ENCODE measurements at regions not wholly inside any gene's neighbourhood (a gene's known extent, or its start where the extent isn't known, plus 50 kb on each side); places are given as distances from the start of the nearest gene placed in this dataset.

GRCh38 chr10:71042699-71043098 lies 154.3 kb upstream of the PCBD1 start:
- Histone ChIP-seq H3K36me3 (no peaks in the 10 kb centered on the region), H3K27ac (no peak overlapping the region), H3K4me3 (no peak overlapping the region), H3K27me3 (peaks cover 0 to 14% (median 0%) of the 10 kb centered on the region in 4 donors), H3K9me3 (no peaks in the 10 kb centered on the region), H3K4me1 (no peaks in the 10 kb centered on the region)
- WGBS, 2 donors, result 68 to 73% methylated on average over 4 of the region's 5 CpGs
- DNase-seq, result no peak
- intact Hi-C loops (cut with DNase I), result no loop called here
- TF ChIP-seq POLR2A (IDR thresholded peaks at IDR 0.05), result no peak
- TF ChIP-seq, protein P1, sequence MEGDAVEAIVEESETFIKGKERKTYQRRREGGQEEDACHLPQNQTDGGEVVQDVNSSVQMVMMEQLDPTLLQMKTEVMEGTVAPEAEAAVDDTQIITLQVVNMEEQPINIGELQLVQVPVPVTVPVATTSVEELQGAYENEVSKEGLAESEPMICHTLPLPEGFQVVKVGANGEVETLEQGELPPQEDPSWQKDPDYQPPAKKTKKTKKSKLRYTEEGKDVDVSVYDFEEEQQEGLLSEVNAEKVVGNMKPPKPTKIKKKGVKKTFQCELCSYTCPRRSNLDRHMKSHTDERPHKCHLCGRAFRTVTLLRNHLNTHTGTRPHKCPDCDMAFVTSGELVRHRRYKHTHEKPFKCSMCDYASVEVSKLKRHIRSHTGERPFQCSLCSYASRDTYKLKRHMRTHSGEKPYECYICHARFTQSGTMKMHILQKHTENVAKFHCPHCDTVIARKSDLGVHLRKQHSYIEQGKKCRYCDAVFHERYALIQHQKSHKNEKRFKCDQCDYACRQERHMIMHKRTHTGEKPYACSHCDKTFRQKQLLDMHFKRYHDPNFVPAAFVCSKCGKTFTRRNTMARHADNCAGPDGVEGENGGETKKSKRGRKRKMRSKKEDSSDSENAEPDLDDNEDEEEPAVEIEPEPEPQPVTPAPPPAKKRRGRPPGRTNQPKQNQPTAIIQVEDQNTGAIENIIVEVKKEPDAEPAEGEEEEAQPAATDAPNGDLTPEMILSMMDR (IDR thresholded peaks at IDR 0.05), result no peak

DNA sequence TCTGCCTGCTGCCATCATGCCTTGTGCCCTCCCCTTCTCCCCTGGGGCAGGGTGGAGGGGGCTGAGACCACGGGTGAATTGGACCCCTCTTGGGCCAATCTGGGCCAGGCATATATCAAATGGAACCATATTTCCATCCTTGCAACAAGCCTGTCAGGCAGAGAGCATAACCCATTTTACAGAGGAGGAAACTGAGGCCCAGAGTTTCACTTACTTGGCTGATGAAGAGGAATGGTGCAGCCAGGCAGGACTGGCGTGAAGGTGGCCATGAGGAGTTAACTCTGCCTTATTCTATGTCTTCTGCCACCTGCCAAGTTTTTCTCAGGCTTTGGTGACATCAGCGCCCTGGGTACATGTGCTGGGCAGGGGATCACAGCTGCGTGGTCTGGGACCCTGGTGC lies 155.5 kb upstream of the PCBD1 start:
- H3K36me3 ChIP-seq, result no peaks in the 10 kb centered on the region
- no peak overlapping the region for H3K4me3 ChIP-seq
- WGBS, 2 donors, result 62 to 89% methylated on average over 1 to 2 of the region's 4 CpGs
- no peak overlapping the region for H3K27ac ChIP-seq
- no peak for TF ChIP-seq POLR2A (IDR thresholded peaks at IDR 0.05)
- TF ChIP-seq, protein P1 (IDR thresholded peaks at IDR 0.05), result no peak
- no peaks in the 10 kb centered on the region for H3K9me3 ChIP-seq
- no peaks in the 10 kb centered on the region for H3K4me1 ChIP-seq
- peaks cover 0 to 15% (median 0%) of the 10 kb centered on the region in 4 donors for H3K27me3 ChIP-seq
- intact Hi-C loops (cut with DNase I), result no loop called here
- no peak for DNase-seq

- no peak overlapping the region for H3K4me3 ChIP-seq
- no peak overlapping the region for H3K27ac ChIP-seq
- no peaks in the 10 kb centered on the region for H3K9me3 ChIP-seq
- H3K4me1 ChIP-seq, result no peaks in the 10 kb centered on the region
- TF ChIP-seq POLR2A (IDR thresholded peaks at IDR 0.05), result no peak
- TF ChIP-seq, protein P1 (IDR thresholded peaks at IDR 0.05), result no peak
- 83 to 88% methylated on average over 7 of the region's 7 CpGs for WGBS, 2 donors
- peaks cover 0 to 20% (median 0%) of the 10 kb centered on the region in 4 donors for H3K27me3 ChIP-seq
- no peaks in the 10 kb centered on the region for H3K36me3 ChIP-seq
- no peak for DNase-seq
- intact Hi-C loops (cut with DNase I), result no loop called here
These were observed 156.4 kb upstream of the PCBD1 start for GRCh38 chr10:71044720-71045119.

DNA sequence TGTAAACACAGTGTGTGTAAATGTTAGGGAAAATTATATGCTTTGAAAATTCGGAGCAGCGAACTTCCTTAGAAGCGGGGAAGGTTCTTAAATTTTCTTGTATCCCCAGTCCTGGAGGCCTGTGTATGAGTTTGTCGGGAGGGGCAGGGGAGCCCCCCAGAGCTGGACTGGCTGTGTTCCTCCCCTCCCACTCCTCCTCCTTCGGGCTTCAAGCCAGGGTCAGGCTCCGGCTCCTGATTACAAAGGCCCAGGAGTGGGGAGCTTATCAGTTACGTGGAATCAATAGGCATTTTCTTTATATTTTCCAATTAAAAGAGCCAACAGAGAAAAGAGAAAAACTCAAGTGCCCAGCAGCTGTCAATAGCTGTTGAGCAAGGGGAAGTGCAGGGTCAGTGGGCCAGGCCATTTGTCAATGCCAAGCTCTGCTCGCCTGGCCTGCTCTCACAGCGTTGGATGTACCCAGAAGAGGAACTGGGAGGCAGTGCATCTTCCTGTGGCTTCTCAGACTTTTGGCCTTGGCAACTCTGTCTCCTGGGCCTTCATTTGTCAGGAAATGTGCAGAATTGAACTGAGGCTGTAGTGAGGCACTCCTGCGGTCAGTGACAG lies 156.9 kb upstream of the PCBD1 start:
- no peaks in the 10 kb centered on the region for H3K4me1 ChIP-seq
- DNase-seq, result no peak
- H3K36me3 ChIP-seq, result no peaks in the 10 kb centered on the region
- H3K27me3 ChIP-seq, result peaks cover 0 to 20% (median 0%) of the 10 kb centered on the region in 4 donors
- no peaks in the 10 kb centered on the region for H3K9me3 ChIP-seq
- H3K27ac ChIP-seq, result no peak overlapping the region
- intact Hi-C loops (cut with DNase I), result no loop called here
- WGBS, 2 donors, result 77 to 81% methylated on average over 9 of the region's 10 CpGs
- no peak overlapping the region for H3K4me3 ChIP-seq
- TF ChIP-seq, protein P1 (IDR thresholded peaks at IDR 0.05), result no peak
- TF ChIP-seq POLR2A (IDR thresholded peaks at IDR 0.05), result no peak

DNA sequence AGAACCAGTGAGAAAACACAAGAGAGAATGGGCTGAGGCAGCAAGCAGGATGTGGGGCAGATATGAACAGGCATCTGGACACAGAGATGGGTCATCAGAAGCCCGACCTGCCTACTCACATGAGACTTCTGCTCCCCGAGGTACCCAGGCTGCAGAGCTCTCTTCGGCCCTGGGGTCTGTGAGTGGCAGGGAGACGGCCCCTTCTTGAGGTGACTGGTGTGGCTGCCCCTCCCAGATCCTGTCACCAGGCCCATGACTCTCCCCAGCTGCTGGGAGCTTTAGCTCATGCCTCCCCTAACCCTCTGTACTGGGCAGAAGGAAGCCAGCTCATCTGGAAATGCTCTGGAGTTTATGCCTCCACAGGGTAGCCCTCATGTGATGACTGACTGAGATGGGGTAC lies 157.6 kb upstream of the PCBD1 start:
- H3K4me3 ChIP-seq, result no peak overlapping the region
- H3K9me3 ChIP-seq, result no peaks in the 10 kb centered on the region
- H3K27ac ChIP-seq, result no peak overlapping the region
- no peak for DNase-seq
- H3K27me3 ChIP-seq, result peaks cover 0 to 16% (median 0%) of the 10 kb centered on the region in 4 donors
- H3K4me1 ChIP-seq, result no peaks in the 10 kb centered on the region
- 63% methylated on average over 4 of the region's 4 CpGs; no CpG with 5 or more reads in 1 of the 2 donors for WGBS, 2 donors
- no peaks in the 10 kb centered on the region for H3K36me3 ChIP-seq
- TF ChIP-seq, protein P1 (IDR thresholded peaks at IDR 0.05), result no peak
- TF ChIP-seq POLR2A (IDR thresholded peaks at IDR 0.05), result no peak
- intact Hi-C loops (cut with DNase I), result no loop called here
